GM18502 (cell line): ENCODE measurements at regions not wholly inside any gene's neighbourhood (a gene's known extent, or its start where the extent isn't known, plus 50 kb on each side); places are given as distances from the start of the nearest gene placed in this dataset.

ENCODE experiments used
- ATAC-seq: cut with Tn5 transposase; IDR thresholded peaks from one replicate; pipeline ENCODE4 v1.9.1; 2021; ENCODE audit warnings: mild to moderate bottlenecking; ENCODE audit not compliant: unreplicated experiment, poor library complexity

- ATAC-seq, result no peak
These were observed 442.6 kb upstream of the ZNF507 start for GRCh38 chr19:31902821-31903220.

- no peak for ATAC-seq
These were observed 441.4 kb upstream of the ZNF507 start for GRCh38 chr19:31903979-31904378.

- ATAC-seq, result no peak
These were observed 439.1 kb upstream of the ZNF507 start for GRCh38 chr19:31906111-31906871.

GRCh38 chr19:31907661-31908060 lies 437.7 kb upstream of the ZNF507 start:
- ATAC-seq, result no peak

- no peak for ATAC-seq
These were observed 437.3 kb upstream of the ZNF507 start for GRCh38 chr19:31908080-31908479.

GRCh38 chr19:31908496-31909225 lies 436.7 kb upstream of the ZNF507 start:
- no peak for ATAC-seq

- ATAC-seq, result no peak
These were observed 435.2 kb upstream of the ZNF507 start for GRCh38 chr19:31910224-31910623.

GRCh38 chr19:31911577-31911976 lies 433.8 kb upstream of the ZNF507 start:
- no peak for ATAC-seq

- ATAC-seq, result no peak
These were observed 432.2 kb upstream of the ZNF507 start for GRCh38 chr19:31913103-31913661.

GRCh38 chr19:31930401-31930800 lies 415.0 kb upstream of the ZNF507 start:
- no peak for ATAC-seq

GRCh38 chr19:31937983-31938382 lies 407.4 kb upstream of the ZNF507 start:
- ATAC-seq, result no peak

- no peak for ATAC-seq
These were observed 406.7 kb upstream of the ZNF507 start for GRCh38 chr19:31938675-31939074.

- no peak for ATAC-seq
These were observed 405.0 kb upstream of the ZNF507 start for GRCh38 chr19:31940396-31940795.

GRCh38 chr19:31943191-31943661 lies 402.2 kb upstream of the ZNF507 start:
- no peak for ATAC-seq

GRCh38 chr19:31943778-31944177 lies 401.6 kb upstream of the ZNF507 start:
- ATAC-seq, result no peak

GRCh38 chr19:31944326-31944725 lies 401.1 kb upstream of the ZNF507 start:
- ATAC-seq, result no peak

GRCh38 chr19:31946491-31946890 lies 398.9 kb upstream of the ZNF507 start:
- ATAC-seq, result no peak

- no peak for ATAC-seq
These were observed 397.8 kb upstream of the ZNF507 start for GRCh38 chr19:31947436-31948115.

GRCh38 chr19:31952693-31953092 lies 392.7 kb upstream of the ZNF507 start:
- ATAC-seq, result no peak

GRCh38 chr19:31955061-31955460 lies 390.3 kb upstream of the ZNF507 start:
- ATAC-seq, result no peak

GRCh38 chr19:31955884-31956283 lies 389.5 kb upstream of the ZNF507 start:
- ATAC-seq, result no peak
